ENCODE measurements at regions not wholly inside any gene's neighbourhood (a gene's known extent, or its start where the extent isn't known, plus 50 kb on each side); places are given as distances from the start of the nearest gene placed in this dataset.

GRCh38 chr1:5576673-5577065 lies 415.6 kb downstream of the NPHP4 start:
- TF ChIP-seq, protein P1, sequence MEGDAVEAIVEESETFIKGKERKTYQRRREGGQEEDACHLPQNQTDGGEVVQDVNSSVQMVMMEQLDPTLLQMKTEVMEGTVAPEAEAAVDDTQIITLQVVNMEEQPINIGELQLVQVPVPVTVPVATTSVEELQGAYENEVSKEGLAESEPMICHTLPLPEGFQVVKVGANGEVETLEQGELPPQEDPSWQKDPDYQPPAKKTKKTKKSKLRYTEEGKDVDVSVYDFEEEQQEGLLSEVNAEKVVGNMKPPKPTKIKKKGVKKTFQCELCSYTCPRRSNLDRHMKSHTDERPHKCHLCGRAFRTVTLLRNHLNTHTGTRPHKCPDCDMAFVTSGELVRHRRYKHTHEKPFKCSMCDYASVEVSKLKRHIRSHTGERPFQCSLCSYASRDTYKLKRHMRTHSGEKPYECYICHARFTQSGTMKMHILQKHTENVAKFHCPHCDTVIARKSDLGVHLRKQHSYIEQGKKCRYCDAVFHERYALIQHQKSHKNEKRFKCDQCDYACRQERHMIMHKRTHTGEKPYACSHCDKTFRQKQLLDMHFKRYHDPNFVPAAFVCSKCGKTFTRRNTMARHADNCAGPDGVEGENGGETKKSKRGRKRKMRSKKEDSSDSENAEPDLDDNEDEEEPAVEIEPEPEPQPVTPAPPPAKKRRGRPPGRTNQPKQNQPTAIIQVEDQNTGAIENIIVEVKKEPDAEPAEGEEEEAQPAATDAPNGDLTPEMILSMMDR (IDR thresholded peaks at IDR 0.05; ENCODE audit: insufficient read depth, low read depth, low read length, missing control alignments) = no peak
- no peak for DNase-seq (ENCODE audit: low read depth)
- H3K4me3 ChIP-seq (ENCODE audit: low read depth, low read length) = no peak overlapping the region

- TF ChIP-seq, protein P1 (IDR thresholded peaks at IDR 0.05; ENCODE audit: insufficient read depth, low read depth, low read length, missing control alignments) = no peak
- no peak overlapping the region for H3K4me3 ChIP-seq (ENCODE audit: low read depth, low read length)
- DNase-seq (ENCODE audit: low read depth) = no peak
These were observed 416.1 kb downstream of the NPHP4 start for GRCh38 chr1:5576011-5576672.

DNA sequence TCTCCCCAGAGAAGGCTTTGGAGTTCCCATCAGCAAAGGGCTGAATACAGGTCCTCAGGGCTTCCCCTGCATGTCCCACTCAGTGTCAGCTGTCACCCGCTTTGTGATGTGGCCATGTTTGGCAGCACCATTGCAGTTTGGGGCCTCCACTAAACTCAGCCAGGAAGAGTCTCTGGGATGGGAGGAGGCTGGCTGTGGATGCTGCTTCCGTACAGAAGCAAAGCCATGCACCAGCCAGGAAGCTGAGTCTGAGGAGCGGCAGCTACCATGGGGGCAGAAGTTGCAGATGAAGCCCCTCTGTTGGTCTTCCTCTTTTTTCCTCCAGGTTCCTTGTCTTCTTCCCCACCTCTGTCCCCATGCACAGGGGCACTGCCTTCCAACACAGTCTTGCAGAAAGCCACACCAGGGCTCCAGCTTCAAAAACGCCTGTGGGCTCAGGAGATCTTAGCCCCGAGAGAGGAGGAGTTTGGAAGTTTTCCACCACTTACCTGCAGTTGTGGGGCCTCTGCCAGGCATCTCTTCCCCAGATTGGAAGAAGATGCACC lies 416.8 kb downstream of the NPHP4 start:
- no peak for DNase-seq (ENCODE audit: low read depth)
- TF ChIP-seq, protein P1 (IDR thresholded peaks at IDR 0.05; ENCODE audit: insufficient read depth, low read depth, low read length, missing control alignments) = no peak
- H3K4me3 ChIP-seq (ENCODE audit: low read depth, low read length) = no peak overlapping the region

DNA sequence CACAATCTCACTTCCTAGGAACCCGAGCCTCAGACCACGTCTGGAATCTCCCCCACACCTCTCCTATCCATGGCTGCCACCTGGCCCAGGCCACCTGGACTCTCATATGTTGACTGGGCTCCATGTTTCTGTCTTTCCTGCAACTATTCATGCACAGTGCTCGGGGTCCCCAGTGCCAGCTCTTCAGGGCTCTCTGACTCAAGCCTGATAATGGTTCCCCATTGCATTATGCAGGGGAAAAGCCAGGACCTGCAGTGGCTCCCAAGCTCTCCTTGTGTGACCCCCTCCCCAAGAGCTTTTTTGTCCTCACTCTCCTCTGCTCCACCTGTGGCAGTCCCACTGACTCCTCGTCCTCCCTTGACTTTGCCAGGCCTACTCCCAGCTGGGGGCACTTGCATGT lies 417.6 kb downstream of the NPHP4 start:
- no peak for DNase-seq (ENCODE audit: low read depth)
- TF ChIP-seq, protein P1 (IDR thresholded peaks at IDR 0.05; ENCODE audit: insufficient read depth, low read depth, low read length, missing control alignments) = no peak
- H3K4me3 ChIP-seq (ENCODE audit: low read depth, low read length) = no peak overlapping the region

DNA sequence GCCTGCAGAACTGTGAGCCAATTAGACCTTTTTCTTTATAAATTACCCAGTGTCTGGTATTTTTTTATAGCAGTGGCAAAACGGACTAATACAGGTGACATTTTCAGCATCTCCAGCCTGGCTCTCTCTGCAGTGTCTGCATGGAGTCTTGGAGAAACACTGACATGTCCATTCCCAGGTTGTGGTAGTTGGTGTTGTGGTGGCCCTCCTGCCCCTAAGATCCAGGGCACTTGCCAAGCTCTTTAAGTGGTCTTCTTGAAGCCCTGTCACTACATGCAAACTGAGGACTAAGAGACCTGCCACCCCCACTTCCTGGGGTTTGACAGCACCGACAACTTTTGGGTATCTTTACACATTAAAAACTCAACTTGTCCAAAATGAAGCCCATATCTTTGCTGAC lies 419.4 kb downstream of the NPHP4 start:
- TF ChIP-seq, protein P1 (IDR thresholded peaks at IDR 0.05; ENCODE audit: insufficient read depth, low read depth, low read length, missing control alignments) = no peak
- H3K4me3 ChIP-seq (ENCODE audit: low read depth, low read length) = no peak overlapping the region
- no peak for DNase-seq (ENCODE audit: low read depth)

DNA sequence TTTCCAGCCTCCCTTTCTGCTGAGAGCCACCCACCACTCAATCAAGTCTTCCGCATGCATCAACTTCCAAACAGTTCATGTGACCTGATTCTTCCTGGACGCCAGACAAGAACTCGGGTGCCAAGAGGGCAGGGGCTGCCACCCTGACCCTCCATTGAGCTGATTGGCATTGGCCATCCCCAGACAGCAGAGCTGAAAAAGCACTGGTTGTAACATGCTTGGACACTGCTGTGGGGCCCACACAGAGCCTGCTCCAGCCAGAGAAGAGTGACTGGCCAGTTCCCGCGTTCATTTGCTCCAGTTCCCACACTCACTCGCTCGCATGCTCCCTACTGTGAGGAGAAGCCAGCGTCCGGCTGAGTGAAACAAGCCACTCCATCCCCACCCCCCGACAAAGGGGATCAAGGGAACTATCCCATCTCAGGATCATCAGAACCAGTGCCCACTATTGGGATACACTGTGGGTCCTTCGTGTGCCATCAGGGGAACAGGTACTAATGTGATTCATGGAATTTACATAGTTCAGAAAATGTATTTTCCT lies 420.3 kb downstream of the NPHP4 start:
- H3K4me3 ChIP-seq (ENCODE audit: low read depth, low read length) = no peak overlapping the region
- TF ChIP-seq, protein P1 (IDR thresholded peaks at IDR 0.05; ENCODE audit: insufficient read depth, low read depth, low read length, missing control alignments) = no peak
- DNase-seq (ENCODE audit: low read depth) = no peak

All from GM12865 (cell line).